AG09309 (cell line): ENCODE measurements at regions not wholly inside any gene's neighbourhood (a gene's known extent, or its start where the extent isn't known, plus 50 kb on each side); places are given as distances from the start of the nearest gene placed in this dataset.

Experiments
- DNase-seq: peaks from one replicate; pipeline ENCODE4 v3.0.0-alpha.2; 2010; ENCODE audit warnings: low read depth
- H3K4me3 ChIP-seq: 2 replicates; pipeline ENCODE4 v1.5.1; 2011; ENCODE audit warnings: mild to moderate bottlenecking, low read depth, low read length, moderate library complexity; ENCODE audit not compliant: control insufficient read depth
- TF ChIP-seq, protein P1 (sequence below): IDR thresholded peaks from 2 replicates; pipeline ENCODE4 v1.5.1; 2011; ENCODE audit warnings: mild to moderate bottlenecking, low read depth, low read length, inconsistent platforms; ENCODE audit not compliant: insufficient read depth, control insufficient read depth; ENCODE audit errors: missing control alignments

- TF ChIP-seq, protein P1, sequence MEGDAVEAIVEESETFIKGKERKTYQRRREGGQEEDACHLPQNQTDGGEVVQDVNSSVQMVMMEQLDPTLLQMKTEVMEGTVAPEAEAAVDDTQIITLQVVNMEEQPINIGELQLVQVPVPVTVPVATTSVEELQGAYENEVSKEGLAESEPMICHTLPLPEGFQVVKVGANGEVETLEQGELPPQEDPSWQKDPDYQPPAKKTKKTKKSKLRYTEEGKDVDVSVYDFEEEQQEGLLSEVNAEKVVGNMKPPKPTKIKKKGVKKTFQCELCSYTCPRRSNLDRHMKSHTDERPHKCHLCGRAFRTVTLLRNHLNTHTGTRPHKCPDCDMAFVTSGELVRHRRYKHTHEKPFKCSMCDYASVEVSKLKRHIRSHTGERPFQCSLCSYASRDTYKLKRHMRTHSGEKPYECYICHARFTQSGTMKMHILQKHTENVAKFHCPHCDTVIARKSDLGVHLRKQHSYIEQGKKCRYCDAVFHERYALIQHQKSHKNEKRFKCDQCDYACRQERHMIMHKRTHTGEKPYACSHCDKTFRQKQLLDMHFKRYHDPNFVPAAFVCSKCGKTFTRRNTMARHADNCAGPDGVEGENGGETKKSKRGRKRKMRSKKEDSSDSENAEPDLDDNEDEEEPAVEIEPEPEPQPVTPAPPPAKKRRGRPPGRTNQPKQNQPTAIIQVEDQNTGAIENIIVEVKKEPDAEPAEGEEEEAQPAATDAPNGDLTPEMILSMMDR: no peak
- H3K4me3 ChIP-seq: no peak overlapping the region
- DNase-seq: no peak
Observed at GRCh38 chr6:88493717-88494116, 327.6 kb upstream of the CNR1 start.

GRCh38 chr6:88492824-88493223 is 326.7 kb upstream of the CNR1 start:
- peak; percentile 3 for DNase-seq
- H3K4me3 ChIP-seq: no peak overlapping the region
- TF ChIP-seq, protein P1: peak; percentile 46

- TF ChIP-seq, protein P1: no peak
- DNase-seq: no peak
- no peak overlapping the region for H3K4me3 ChIP-seq
Observed at GRCh38 chr6:88492241-88492640, 326.1 kb upstream of the CNR1 start.

DNA sequence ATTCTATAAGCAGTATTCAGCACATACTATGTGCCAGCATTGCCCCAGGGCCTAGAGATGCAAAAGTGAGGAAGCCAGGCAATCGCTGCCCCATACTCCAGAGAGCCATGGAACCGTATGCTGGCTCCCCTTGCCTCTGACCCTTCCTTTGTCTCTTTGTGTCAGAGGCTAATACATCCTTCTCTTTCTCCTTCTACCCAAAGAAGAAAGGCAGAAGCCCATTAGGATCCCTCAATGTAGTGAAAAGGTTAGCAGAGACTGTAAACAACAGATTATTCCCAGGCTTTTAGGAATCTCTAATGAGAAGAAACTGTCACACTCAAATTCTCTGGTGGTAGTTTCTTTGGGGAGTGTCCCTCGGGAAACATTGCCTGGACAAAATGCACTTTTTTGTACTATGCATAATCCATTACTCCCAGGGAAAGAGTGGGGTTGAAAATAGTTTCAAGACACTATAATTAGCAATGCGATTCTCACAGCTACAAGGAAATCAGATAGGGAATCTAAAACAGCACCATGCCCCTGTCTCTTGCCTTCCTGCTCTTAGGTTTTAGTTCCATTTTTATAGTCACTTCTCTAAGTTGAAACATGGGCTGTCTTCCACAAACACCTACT is 325.2 kb upstream of the CNR1 start:
- no peak for DNase-seq
- TF ChIP-seq, protein P1: no peak
- no peak overlapping the region for H3K4me3 ChIP-seq

DNA sequence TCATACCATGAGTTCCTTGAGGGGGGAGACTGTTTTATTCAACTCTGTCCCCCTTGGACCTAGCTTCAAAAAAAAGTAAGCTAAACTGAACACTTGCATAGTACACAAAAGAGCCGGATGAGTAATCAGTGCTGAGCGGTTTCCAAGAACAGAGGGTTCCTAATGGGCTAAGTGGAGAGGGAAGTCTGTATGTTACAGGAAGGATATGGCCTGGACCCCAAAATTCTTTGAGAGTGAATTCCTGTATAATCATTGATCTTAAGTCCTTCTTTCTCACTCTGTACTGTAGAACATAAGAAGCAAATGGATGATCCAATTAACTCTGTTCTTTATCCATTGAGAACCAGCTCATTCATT is 324.7 kb upstream of the CNR1 start:
- DNase-seq: no peak
- TF ChIP-seq, protein P1: no peak
- H3K4me3 ChIP-seq: no peak overlapping the region

- DNase-seq: no peak
- TF ChIP-seq, protein P1: no peak
- H3K4me3 ChIP-seq: no peak overlapping the region
Observed at GRCh38 chr6:88490195-88490907, 324.2 kb upstream of the CNR1 start.
